ENCODE measurements at regions not wholly inside any gene's neighbourhood (a gene's known extent, or its start where the extent isn't known, plus 50 kb on each side); places are given as distances from the start of the nearest gene placed in this dataset.

DNA sequence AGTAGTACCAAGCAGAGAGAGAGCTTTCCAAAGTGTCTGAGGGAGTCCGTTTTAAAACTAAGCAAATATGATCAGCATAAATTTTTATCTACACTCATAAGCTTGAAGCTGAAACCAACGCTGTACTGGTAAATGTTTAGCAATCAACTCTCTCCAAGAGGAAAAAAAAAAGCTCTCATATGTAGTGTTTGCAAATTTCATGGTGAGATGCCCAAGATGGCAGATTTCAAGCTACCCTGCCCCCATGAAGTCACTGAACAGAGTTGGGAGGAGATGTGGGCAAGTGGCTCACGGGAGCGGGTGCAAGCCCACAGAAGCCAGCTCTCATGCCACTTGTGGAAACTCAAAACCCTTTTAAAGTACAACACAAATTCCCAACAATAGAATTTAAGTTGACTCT, 475.8 kb downstream of the BCAT1 start:
- Histone ChIP-seq H3K4me3 (ENCODE audit: low read depth, low read length) (no peak overlapping the region), H2AFZ (no peak overlapping the region)

DNA sequence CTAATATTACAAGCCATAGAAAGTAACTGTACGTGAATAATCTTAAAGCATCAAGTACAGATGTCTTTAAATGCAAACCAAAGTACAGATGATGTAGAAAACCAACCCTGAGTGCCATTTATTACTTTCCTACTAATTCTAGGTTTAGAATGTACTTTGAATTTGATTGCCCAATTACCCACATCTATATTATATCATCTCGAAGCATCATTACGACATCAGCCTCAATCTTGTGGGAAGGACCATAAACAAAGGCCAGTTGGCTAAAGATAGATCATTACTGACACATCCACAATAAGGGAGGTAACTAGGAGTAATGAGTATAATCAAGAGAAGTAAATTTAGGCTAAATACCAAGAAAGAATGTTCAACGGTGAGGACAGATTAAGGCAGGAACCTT, 478.9 kb downstream of the BCAT1 start:
- Histone ChIP-seq H3K36me3 (ENCODE audit: control insufficient read depth, insufficient read depth, low read length) (no peaks in the 10 kb centered on the region), H3K27ac (no peak overlapping the region), H3K4me1 (no peaks in the 10 kb centered on the region), H3K9me3 (ENCODE audit: control insufficient read depth, low read length) (no peaks in the 10 kb centered on the region), H3K79me2 (no peaks in the 10 kb centered on the region), H3K4me2 (ENCODE audit: low read length) (no peak overlapping the region), H3K9ac (no peak overlapping the region), H3K27me3 (ENCODE audit: control insufficient read depth, insufficient read depth, low read length) (no peaks in the 10 kb centered on the region), H3K4me3 (ENCODE audit: low read depth, low read length) (no peak overlapping the region), H2AFZ (no peak overlapping the region)
- no peak for TF ChIP-seq CTCF (IDR thresholded peaks at IDR 0.05)

More for the DNA sequence above, 475.8 kb downstream of the BCAT1 start:
- Histone ChIP-seq H3K4me1 (no peaks in the 10 kb centered on the region), H3K79me2 (no peaks in the 10 kb centered on the region), H3K9ac (no peak overlapping the region), H3K27ac (no peak overlapping the region), H3K36me3 (ENCODE audit: control insufficient read depth, insufficient read depth, low read length) (no peaks in the 10 kb centered on the region), H3K27me3 (ENCODE audit: control insufficient read depth, insufficient read depth, low read length) (no peaks in the 10 kb centered on the region), H3K4me2 (ENCODE audit: low read length) (no peak overlapping the region), H3K9me3 (ENCODE audit: control insufficient read depth, low read length) (no peaks in the 10 kb centered on the region)
- TF ChIP-seq CTCF (IDR thresholded peaks at IDR 0.05): no peak

- H3K9me3 ChIP-seq (ENCODE audit: control insufficient read depth, low read length): no peaks in the 10 kb centered on the region
- H3K9ac ChIP-seq: no peak overlapping the region
- H3K79me2 ChIP-seq: no peaks in the 10 kb centered on the region
- no peak overlapping the region for H3K4me3 ChIP-seq (ENCODE audit: low read depth, low read length)
- no peak overlapping the region for H3K4me2 ChIP-seq (ENCODE audit: low read length)
- H3K27me3 ChIP-seq (ENCODE audit: control insufficient read depth, insufficient read depth, low read length): no peaks in the 10 kb centered on the region
- no peak for TF ChIP-seq CTCF (IDR thresholded peaks at IDR 0.05)
- no peak overlapping the region for H2AFZ ChIP-seq
- no peaks in the 10 kb centered on the region for H3K4me1 ChIP-seq
- no peak overlapping the region for H3K27ac ChIP-seq
- H3K36me3 ChIP-seq (ENCODE audit: control insufficient read depth, insufficient read depth, low read length): no peaks in the 10 kb centered on the region
These were observed 479.8 kb downstream of the BCAT1 start for GRCh38 chr12:24469089-24469488.

- Histone ChIP-seq H3K4me3 (ENCODE audit: low read depth, low read length) (no peak overlapping the region), H3K27me3 (ENCODE audit: control insufficient read depth, insufficient read depth, low read length) (no peaks in the 10 kb centered on the region), H2AFZ (no peak overlapping the region), H3K9ac (no peak overlapping the region), H3K36me3 (ENCODE audit: control insufficient read depth, insufficient read depth, low read length) (no peaks in the 10 kb centered on the region), H3K4me2 (ENCODE audit: low read length) (no peak overlapping the region), H3K9me3 (ENCODE audit: control insufficient read depth, low read length) (no peaks in the 10 kb centered on the region), H3K4me1 (no peaks in the 10 kb centered on the region), H3K79me2 (no peaks in the 10 kb centered on the region), H3K27ac (no peak overlapping the region)
- no peak for TF ChIP-seq CTCF (IDR thresholded peaks at IDR 0.05)
These were observed 481.7 kb downstream of the BCAT1 start for GRCh38 chr12:24467226-24467625.

DNA sequence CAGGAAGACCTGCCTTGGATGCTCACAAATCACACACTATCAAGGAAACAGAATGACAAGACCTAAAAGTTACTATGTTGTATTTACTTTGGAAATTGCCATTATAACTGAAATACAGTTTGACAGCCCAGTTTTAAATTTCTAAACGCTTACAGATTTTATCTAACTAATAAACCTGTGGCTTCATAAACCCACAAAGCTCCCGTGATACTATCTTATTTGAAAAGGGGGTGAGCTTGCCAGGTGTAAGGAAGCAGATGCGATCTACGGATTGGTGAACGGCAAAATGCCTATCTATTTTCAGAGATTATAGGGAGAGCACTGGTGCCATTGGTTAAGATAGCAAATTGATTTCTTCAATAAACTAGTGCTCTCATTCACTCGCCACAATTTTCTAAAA, 485.5 kb downstream of the BCAT1 start:
- TF ChIP-seq CTCF (IDR thresholded peaks at IDR 0.05): no peak
- Histone ChIP-seq H3K36me3 (ENCODE audit: control insufficient read depth, insufficient read depth, low read length) (no peaks in the 10 kb centered on the region), H2AFZ (no peak overlapping the region)

More for the DNA sequence above, 485.5 kb downstream of the BCAT1 start:
- Histone ChIP-seq H3K9ac (no peak overlapping the region), H3K4me2 (ENCODE audit: low read length) (no peak overlapping the region), H3K9me3 (ENCODE audit: control insufficient read depth, low read length) (no peaks in the 10 kb centered on the region), H3K4me3 (ENCODE audit: low read depth, low read length) (no peak overlapping the region), H3K27me3 (ENCODE audit: control insufficient read depth, insufficient read depth, low read length) (no peaks in the 10 kb centered on the region), H3K27ac (no peak overlapping the region), H3K79me2 (no peaks in the 10 kb centered on the region), H3K4me1 (no peaks in the 10 kb centered on the region)
